Inflammatory macrophage treated with lipopolysaccharide for 1 hour (primary cell): ENCODE measurements at regions not wholly inside any gene's neighbourhood (a gene's known extent, or its start where the extent isn't known, plus 50 kb on each side); places are given as distances from the start of the nearest gene placed in this dataset.

Source experiments
- DNase-seq, 2 donors: peaks; one replicate each; pipeline ENCODE4 v3.0.0-alpha.2; 2020 to 2022

- peak in 1 of 2 donors; percentile 10 for DNase-seq
Observed at GRCh38 chr2:20110876-20111275, 59.4 kb upstream of the LAPTM4A start.

DNA sequence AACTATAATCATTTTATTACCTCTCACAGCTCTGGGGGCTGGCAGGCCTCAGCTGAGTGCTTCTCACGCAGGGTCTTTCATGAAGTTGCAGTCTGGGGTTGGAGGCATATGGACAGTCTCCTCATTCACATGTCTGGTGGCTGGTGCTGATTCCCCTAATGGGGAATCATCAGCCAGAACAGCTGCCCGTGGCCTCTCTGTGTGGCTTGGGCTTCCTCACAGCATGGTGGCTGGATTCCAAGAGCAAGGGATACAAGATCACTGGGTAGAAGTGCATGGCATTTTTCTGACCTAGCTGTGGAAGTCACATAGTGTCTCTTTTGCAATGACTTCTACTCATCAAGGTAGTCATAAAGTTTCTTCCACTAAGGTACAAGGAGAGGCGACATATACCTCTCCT lies 59.0 kb upstream of the LAPTM4A start:
- DNase-seq = no peak

GRCh38 chr2:20108655-20109396 lies 57.4 kb upstream of the LAPTM4A start:
- peak; percentile 2 to 55 for DNase-seq

DNA sequence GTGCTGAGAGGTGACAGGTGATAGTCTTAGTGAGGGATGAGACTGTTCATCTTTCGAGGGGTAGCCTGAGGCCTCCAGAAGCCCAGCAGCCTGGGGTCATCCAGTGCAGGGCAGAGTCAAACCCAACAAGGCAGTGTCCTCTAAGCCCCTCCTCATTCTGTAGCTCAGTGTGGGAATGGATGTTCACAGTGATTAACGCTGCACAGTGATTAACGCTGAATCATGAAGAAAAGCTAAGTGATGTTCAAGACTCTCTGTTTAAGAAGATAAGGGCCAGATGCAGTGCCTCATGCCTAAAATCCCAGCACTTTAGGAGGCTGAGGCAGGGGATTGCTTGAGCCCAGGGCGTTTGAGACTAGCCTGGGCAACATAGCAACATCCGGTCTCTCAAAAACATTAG lies 56.3 kb upstream of the LAPTM4A start:
- DNase-seq = no peak

DNA sequence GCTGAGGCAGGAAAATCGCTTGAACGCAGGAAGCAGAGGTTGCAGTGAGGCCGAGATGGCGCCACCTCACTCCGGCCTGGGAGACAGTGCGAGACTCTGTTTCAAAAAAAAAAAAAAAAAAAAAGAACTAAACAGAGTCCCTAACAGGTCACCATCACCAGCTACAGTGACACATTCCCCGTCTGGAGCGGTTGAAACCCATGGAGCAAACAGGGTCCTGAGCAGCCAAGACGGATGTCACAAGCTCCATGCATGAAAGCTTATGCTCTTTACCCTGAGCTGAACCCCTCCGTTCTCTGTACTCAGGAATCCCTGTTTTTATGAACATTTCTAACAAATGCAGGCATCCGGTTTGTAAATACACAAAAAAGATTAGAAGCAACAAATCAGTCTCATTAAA lies 55.9 kb upstream of the LAPTM4A start:
- DNase-seq = no peak

DNA sequence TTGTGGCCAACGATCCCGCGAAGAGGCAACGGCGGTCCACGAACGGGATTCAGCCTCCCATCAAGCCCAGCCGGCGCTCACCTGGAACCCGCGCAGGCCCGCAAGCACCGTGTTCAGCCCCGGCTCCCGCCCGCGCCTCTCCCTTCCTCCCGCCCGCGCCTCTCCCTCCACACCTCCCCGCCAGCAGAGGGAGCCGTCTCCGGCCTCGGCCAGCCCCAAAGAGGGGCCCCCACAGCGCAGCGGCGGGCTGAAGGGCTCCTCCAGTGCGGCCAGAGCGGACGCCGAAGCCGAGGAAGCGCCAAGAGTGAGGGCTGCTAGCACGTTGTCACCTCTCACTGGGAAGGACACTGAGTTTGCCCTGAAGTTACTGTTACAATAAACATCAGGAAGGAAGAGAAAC lies 55.3 kb upstream of the LAPTM4A start:
- peak in 1 of 2 donors; percentile 20 for DNase-seq

DNA sequence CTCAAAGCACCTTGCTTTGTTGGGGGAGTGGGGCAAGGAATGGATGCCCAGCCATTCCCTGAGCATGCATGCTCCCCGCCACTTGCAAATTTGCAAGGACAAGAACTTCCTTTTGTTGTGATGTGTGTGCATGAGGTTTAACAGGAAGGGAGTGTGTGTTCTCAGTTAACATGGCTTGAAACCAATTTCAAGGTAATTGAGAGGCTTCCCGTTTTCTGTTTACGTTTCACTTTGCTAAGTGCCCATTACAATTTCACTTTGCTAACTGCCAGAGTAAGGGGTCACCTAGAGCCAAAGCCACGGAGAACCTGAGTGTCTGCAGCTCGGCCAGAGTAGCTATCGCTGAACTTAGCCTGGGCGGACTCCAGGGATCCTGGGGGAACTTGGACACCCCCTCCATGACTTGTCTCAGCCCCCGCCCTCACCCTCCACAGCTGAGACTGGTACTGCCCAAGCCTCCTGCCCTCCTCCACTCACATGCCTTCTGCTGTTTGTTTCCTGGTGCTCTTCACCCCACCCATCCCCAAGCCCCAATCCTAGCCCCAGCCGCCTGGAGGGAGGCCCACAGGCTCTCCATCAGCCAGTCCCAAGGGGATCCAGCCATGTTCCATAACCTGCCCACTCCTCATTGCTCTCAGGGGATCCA lies 53.6 kb upstream of the LAPTM4A start:
- DNase-seq = no peak

- DNase-seq = peak; percentile 4 to 24
Observed at GRCh38 chr2:20103530-20103929, 52.1 kb upstream of the LAPTM4A start.
